Osteocyte (in vitro differentiated cells): ENCODE measurements at regions not wholly inside any gene's neighbourhood (a gene's known extent, or its start where the extent isn't known, plus 50 kb on each side); places are given as distances from the start of the nearest gene placed in this dataset.

Experiments used
- DNase-seq: peaks from one replicate; pipeline ENCODE4 v3.0.0; 2021; ENCODE audit warnings: mixed read lengths; ENCODE audit not compliant: unreplicated experiment; ENCODE audit errors: extremely low spot score
- H3K27ac Mint-ChIP-seq: one replicate; pipeline ENCODE4 v1.8.0; 2021; ENCODE audit warnings: mild to moderate bottlenecking, mixed read lengths; ENCODE audit not compliant: unreplicated experiment
- H3K27me3 Mint-ChIP-seq: one replicate; pipeline ENCODE4 v1.8.0; 2021; ENCODE audit warnings: mixed read lengths; ENCODE audit not compliant: unreplicated experiment
- H3K36me3 Mint-ChIP-seq: one replicate; pipeline ENCODE4 v1.8.0; 2021; ENCODE audit warnings: mixed read lengths; ENCODE audit not compliant: unreplicated experiment
- H3K4me1 Mint-ChIP-seq: one replicate; pipeline ENCODE4 v1.8.0; 2021; ENCODE audit warnings: mixed read lengths; ENCODE audit not compliant: unreplicated experiment
- H3K4me3 Mint-ChIP-seq: one replicate; pipeline ENCODE4 v1.8.0; 2021; ENCODE audit warnings: mild to moderate bottlenecking, moderate library complexity, mixed read lengths; ENCODE audit not compliant: unreplicated experiment
- H3K9me3 Mint-ChIP-seq: one replicate; pipeline ENCODE4 v1.8.0; 2021; ENCODE audit warnings: mixed read lengths; ENCODE audit not compliant: unreplicated experiment
- TF ChIP-seq, protein P1 (sequence below): fragments of 200-600 bp; sonication (generic); IDR thresholded peaks from 2 replicates; pipeline ENCODE4 v1.5.0; 2021; ENCODE audit warnings: antibody characterized with exemption, mild to moderate bottlenecking, moderate library complexity

DNA sequence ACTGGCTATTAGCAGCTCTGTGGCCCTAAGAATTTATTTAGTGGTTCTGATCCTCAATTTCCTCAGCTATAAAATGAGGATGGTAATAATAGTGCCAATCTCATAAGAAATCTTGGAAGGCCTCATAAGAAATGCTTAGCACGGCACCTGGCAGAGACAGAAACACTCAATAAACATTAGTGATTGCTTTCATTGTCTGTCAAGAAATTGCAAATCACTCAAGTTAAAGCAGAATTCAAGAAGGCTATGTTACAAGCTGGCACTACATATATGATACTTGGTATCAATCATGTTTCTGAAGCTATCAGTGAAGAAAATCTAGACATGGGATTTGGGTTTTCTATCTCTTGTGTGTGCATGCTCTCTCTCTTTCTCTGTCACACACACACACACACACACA lies 267.7 kb upstream of the KCNIP4 start:
- no peak for DNase-seq
- no peaks in the 10 kb centered on the region for H3K36me3 Mint-ChIP-seq
- H3K27ac Mint-ChIP-seq: no peak overlapping the region
- TF ChIP-seq, protein P1, sequence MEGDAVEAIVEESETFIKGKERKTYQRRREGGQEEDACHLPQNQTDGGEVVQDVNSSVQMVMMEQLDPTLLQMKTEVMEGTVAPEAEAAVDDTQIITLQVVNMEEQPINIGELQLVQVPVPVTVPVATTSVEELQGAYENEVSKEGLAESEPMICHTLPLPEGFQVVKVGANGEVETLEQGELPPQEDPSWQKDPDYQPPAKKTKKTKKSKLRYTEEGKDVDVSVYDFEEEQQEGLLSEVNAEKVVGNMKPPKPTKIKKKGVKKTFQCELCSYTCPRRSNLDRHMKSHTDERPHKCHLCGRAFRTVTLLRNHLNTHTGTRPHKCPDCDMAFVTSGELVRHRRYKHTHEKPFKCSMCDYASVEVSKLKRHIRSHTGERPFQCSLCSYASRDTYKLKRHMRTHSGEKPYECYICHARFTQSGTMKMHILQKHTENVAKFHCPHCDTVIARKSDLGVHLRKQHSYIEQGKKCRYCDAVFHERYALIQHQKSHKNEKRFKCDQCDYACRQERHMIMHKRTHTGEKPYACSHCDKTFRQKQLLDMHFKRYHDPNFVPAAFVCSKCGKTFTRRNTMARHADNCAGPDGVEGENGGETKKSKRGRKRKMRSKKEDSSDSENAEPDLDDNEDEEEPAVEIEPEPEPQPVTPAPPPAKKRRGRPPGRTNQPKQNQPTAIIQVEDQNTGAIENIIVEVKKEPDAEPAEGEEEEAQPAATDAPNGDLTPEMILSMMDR: no peak
- H3K27me3 Mint-ChIP-seq: peaks cover 29% of the 10 kb centered on the region
- H3K4me3 Mint-ChIP-seq: no peak overlapping the region
- H3K4me1 Mint-ChIP-seq: no peaks in the 10 kb centered on the region
- no peaks in the 10 kb centered on the region for H3K9me3 Mint-ChIP-seq

DNA sequence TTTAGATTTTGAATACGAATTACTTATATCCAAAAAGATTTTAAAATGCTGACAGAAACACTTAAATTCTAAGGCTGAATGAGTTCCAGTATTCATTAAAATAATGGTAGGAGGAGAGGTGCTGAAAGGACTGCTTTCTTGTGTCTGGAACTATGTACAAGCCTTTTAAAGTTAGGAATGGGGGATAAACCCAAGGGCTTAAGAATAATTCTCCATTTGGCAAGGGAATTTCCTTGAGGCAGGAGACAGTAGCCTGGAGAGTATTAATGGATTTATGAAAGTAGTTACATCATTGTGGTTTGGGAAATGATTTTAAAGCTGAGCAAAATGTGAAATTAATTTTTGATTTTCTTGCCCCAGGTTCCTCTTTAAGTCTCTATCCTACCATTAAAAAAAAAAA lies 266.5 kb upstream of the KCNIP4 start:
- Mint-ChIP-seq H3K4me3 (no peak overlapping the region), H3K9me3 (no peaks in the 10 kb centered on the region), H3K27me3 (peaks cover 33% of the 10 kb centered on the region), H3K36me3 (no peaks in the 10 kb centered on the region), H3K4me1 (no peaks in the 10 kb centered on the region), H3K27ac (no peak overlapping the region)
- no peak for DNase-seq
- TF ChIP-seq, protein P1: no peak

DNA sequence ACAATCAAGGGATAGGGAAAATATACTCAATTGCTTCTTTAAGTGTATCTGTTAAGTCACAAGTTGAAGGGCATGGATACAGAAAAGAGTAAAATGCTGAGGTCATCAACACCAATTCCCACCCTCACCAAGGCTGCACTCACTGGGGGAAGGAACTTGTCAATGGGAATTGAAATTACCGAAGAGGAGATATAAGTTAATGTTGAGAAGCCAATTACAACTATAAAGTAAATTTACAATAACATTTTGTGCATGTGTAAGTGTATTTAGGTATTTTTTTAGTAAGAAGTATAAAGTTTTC lies 255.1 kb upstream of the KCNIP4 start:
- H3K9me3 Mint-ChIP-seq: no peaks in the 10 kb centered on the region
- H3K36me3 Mint-ChIP-seq: no peaks in the 10 kb centered on the region
- TF ChIP-seq, protein P1: no peak
- H3K27ac Mint-ChIP-seq: no peak overlapping the region
- no peaks in the 10 kb centered on the region for H3K4me1 Mint-ChIP-seq
- no peak for DNase-seq
- H3K4me3 Mint-ChIP-seq: no peak overlapping the region
- H3K27me3 Mint-ChIP-seq: peaks cover 14% of the 10 kb centered on the region

DNA sequence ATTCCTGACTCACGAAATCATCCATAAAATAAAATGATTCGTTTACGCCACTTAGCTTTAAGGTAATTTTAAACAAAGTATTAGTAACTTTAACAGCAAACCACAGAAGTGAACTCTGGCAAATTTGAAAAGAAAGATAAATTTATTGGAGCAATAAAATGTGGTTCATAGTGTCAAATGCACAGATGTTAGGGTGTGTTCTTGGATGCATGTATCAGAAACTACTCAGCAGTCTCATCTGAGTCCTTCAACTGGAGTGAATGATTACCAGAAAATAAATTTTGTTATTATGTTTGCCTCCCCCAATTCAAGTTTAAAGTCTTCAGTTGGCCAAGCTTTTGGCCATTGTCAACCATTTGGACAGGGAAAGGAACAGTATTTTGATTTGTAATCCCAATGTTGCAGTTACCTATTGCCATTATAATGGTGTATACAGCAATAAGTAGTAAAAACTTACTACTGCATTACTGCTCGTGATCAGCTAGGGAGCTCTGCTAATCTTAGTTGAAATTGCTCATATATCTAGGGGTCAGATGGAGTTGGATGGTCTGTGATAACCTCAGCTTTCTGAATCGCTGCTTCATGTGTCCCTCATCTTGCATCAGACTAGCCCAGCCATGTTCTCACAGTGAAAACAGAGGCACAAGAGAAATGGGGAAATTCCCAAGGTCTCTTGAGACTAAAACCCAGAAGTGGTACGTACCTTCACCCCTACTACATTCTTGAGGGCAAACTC lies 254.6 kb upstream of the KCNIP4 start:
- Mint-ChIP-seq H3K27me3 (peaks cover 14% of the 10 kb centered on the region), H3K9me3 (no peaks in the 10 kb centered on the region), H3K4me1 (no peaks in the 10 kb centered on the region), H3K4me3 (no peak overlapping the region), H3K36me3 (no peaks in the 10 kb centered on the region), H3K27ac (no peak overlapping the region)
- no peak for DNase-seq
- TF ChIP-seq, protein P1: no peak

DNA sequence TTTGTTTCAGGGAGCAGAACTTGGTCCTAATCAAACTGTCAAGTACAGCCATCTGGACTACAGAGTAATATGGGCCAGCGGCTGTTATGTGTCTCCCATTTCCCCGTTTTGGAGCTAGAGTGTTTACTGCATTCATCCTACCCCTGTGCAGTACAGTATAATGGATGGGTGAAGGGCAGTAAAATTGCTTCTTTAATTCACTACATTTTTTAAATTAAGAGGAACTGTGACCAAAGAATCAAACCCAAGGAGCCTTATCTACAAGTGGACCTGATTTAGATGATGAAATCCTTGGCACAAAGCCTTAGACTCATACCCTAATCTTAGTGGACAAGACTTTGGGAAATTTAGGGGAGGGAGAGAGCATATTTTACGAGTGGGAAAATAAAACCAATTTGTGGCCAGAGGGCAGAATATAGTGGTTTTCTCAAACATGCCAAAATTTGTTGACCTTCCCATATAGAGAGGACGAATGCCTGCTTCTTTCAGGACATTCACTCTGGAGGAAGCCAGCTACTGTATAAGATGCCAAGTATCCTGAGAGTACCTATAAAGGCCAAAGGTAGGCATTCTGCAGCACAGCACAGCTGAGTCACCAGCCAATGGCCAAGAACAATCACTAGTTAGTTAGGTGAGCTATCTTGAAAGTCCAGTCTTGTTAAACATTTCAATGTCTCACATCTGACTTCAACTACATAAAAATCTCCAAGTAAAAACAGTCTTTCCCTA lies 253.8 kb upstream of the KCNIP4 start:
- no peaks in the 10 kb centered on the region for H3K4me1 Mint-ChIP-seq
- no peak for DNase-seq
- no peaks in the 10 kb centered on the region for H3K36me3 Mint-ChIP-seq
- H3K9me3 Mint-ChIP-seq: no peaks in the 10 kb centered on the region
- TF ChIP-seq, protein P1: no peak
- no peak overlapping the region for H3K4me3 Mint-ChIP-seq
- H3K27ac Mint-ChIP-seq: no peak overlapping the region
- H3K27me3 Mint-ChIP-seq: peaks cover 14% of the 10 kb centered on the region
